HG03439 (cell line): ENCODE measurements at regions not wholly inside any gene's neighbourhood (a gene's known extent, or its start where the extent isn't known, plus 50 kb on each side); places are given as distances from the start of the nearest gene placed in this dataset.

Experiments used
- ATAC-seq: cut with Tn5 transposase; IDR thresholded peaks from one replicate; pipeline ENCODE4 v1.9.1; 2021; ENCODE audit warnings: mild to moderate bottlenecking, moderate library complexity; ENCODE audit not compliant: unreplicated experiment

GRCh38 chr1:229883504-229884200 is 183.4 kb upstream of the GALNT2 start:
- no peak for ATAC-seq

GRCh38 chr1:229884765-229885164 is 182.3 kb upstream of the GALNT2 start:
- no peak for ATAC-seq

- ATAC-seq, result no peak
Observed at GRCh38 chr1:229885568-229886495, 181.2 kb upstream of the GALNT2 start.

GRCh38 chr1:229886636-229887035 is 180.4 kb upstream of the GALNT2 start:
- ATAC-seq, result no peak

- no peak for ATAC-seq
Observed at GRCh38 chr1:229887043-229887822, 179.8 kb upstream of the GALNT2 start.

GRCh38 chr1:229888157-229888556 is 178.9 kb upstream of the GALNT2 start:
- no peak for ATAC-seq

- ATAC-seq, result no peak
Observed at GRCh38 chr1:229888561-229889001, 178.5 kb upstream of the GALNT2 start.

- no peak for ATAC-seq
Observed at GRCh38 chr1:229889031-229889517, 178.0 kb upstream of the GALNT2 start.

GRCh38 chr1:229891227-229891626 is 175.8 kb upstream of the GALNT2 start:
- no peak for ATAC-seq

- no peak for ATAC-seq
Observed at GRCh38 chr1:229892515-229893117, 174.4 kb upstream of the GALNT2 start.

- ATAC-seq, result no peak
Observed at GRCh38 chr1:229893762-229894444, 173.1 kb upstream of the GALNT2 start.

- ATAC-seq, result no peak
Observed at GRCh38 chr1:229894532-229894931, 172.5 kb upstream of the GALNT2 start.

- no peak for ATAC-seq
Observed at GRCh38 chr1:229895605-229896004, 171.4 kb upstream of the GALNT2 start.

- no peak for ATAC-seq
Observed at GRCh38 chr1:229896306-229896705, 170.7 kb upstream of the GALNT2 start.

- ATAC-seq, result no peak
Observed at GRCh38 chr1:229896861-229897260, 170.2 kb upstream of the GALNT2 start.

- ATAC-seq, result no peak
Observed at GRCh38 chr1:229897501-229897900, 169.5 kb upstream of the GALNT2 start.

- ATAC-seq, result no peak
Observed at GRCh38 chr1:229900220-229900619, 166.8 kb upstream of the GALNT2 start.

- ATAC-seq, result no peak
Observed at GRCh38 chr1:229905031-229905545, 161.9 kb upstream of the GALNT2 start.

GRCh38 chr1:229905652-229906051 is 161.4 kb upstream of the GALNT2 start:
- no peak for ATAC-seq
